ENCODE measurements at regions not wholly inside any gene's neighbourhood (a gene's known extent, or its start where the extent isn't known, plus 50 kb on each side); places are given as distances from the start of the nearest gene placed in this dataset.

- TF ChIP-seq POLR2A (IDR thresholded peaks at IDR 0.05) (no peak), CTCF (IDR thresholded peaks at IDR 0.05) (no peak), EP300 (IDR thresholded peaks at IDR 0.05) (no peak)
Observed at GRCh38 chr7:124649397-124650014, 116.1 kb downstream of the GPR37 start.
